GM23338 (cell line): ENCODE measurements at regions not wholly inside any gene's neighbourhood (a gene's known extent, or its start where the extent isn't known, plus 50 kb on each side); places are given as distances from the start of the nearest gene placed in this dataset.

Source experiments
- CREB1 ChIP-seq: fragments of 250-450 bp; sonication (Bioruptor Pico); IDR thresholded peaks from 2 replicates; pipeline ENCODE4 v1.5.0; 2020; ENCODE audit warnings: low read depth, mild to moderate bottlenecking, moderate library complexity
- EZH2 ChIP-seq: fragments of 200-600 bp; sonication (generic); IDR thresholded peaks from one replicate; pipeline ENCODE4 v1.8.0; 2017; ENCODE audit warnings: antibody characterized with exemption, mild to moderate bottlenecking, low read depth; ENCODE audit not compliant: unreplicated experiment
- EZH2phosphoT487 ChIP-seq: fragments of 200-600 bp; sonication (generic); IDR thresholded peaks from one replicate; pipeline ENCODE4 v1.8.1; 2018; ENCODE audit warnings: antibody characterized with exemption; ENCODE audit not compliant: unreplicated experiment
- NANOG ChIP-seq: IDR thresholded peaks from 2 replicates; pipeline ENCODE4 v1.6.1; 2016; ENCODE audit warnings: antibody characterized with exemption, borderline replicate concordance
- POLR2AphosphoS5 ChIP-seq: IDR thresholded peaks from 2 replicates; pipeline ENCODE4 v1.6.1; 2016; ENCODE audit warnings: antibody characterized with exemption, low read depth
- STAT1 ChIP-seq: IDR thresholded peaks from one replicate; pipeline ENCODE4 v1.6.1; 2016; ENCODE audit warnings: antibody characterized with exemption; ENCODE audit not compliant: unreplicated experiment
- ZNF114 ChIP-seq: fragments of 250-450 bp; sonication (Bioruptor Pico); IDR thresholded peaks from 2 replicates; pipeline ENCODE4 v1.5.0; 2020; ENCODE audit warnings: mild to moderate bottlenecking, moderate library complexity
- ZNF331 ChIP-seq: fragments of 250-450 bp; sonication (Bioruptor Pico); IDR thresholded peaks from 2 replicates; pipeline ENCODE4 v1.5.0; 2020; ENCODE audit warnings: low read depth, mild to moderate bottlenecking, moderate library complexity
- TF ChIP-seq, protein P1 (sequence below): fragments of 250-450 bp; sonication (Bioruptor Pico); IDR thresholded peaks from 2 replicates; pipeline ENCODE4 v1.5.0; 2020; ENCODE audit warnings: mild to moderate bottlenecking, moderate library complexity
- TF ChIP-seq, protein P2 (sequence below), 2 experiments: fragments of 200-600 bp in 1 of 2; sonication (generic) in 1 of 2; conservative IDR thresholded peaks; 2 replicates each; pipeline versions ENCODE4 v1.5.1 to v1.6.1; 2016 to 2017; ENCODE audit warnings: antibody characterized with exemption in 2 of 2, low read depth in 2 of 2, mild to moderate bottlenecking in 2 of 2, moderate library complexity in 1 of 2

DNA sequence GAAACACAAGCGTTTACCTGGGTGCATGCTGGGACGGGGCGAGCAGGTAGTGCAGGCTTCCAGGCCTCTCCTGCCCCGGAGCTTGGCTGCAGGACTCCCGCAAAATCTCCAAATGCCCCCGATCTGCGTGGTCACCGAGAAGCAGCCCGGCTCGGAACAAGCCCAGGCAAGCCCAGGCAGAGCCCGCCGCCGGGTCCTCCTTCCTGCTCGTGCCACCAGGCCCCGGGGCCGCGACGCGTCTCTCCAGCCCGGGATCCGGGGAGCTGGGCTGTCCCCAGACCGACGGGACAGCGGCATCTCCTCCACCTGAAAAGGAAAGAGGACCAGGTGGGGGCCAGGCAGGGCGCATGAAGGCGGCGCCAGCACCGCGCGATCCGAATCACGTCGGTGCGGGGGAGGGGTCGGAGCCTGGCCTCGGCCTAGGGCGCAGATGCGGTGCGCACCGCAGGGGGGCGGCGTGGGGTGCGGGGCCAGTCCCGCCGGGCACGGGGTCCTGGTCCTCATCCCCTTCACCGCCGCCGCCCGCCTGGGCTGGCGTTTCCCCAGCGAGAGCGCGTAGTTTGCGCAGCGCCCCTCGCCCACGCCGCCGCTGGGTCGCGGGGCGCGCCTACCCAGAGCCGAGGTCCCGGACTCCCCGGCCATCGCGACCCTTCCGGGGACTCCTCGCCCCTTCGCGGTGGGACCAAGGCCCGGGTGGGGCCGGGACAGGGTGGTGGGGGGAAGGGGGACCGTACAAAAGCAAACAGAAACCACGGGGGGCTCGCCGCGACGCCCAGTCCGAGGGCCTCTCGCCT lies 52.4 kb upstream of the H6PD start (continued):
- TF ChIP-seq, protein P1, sequence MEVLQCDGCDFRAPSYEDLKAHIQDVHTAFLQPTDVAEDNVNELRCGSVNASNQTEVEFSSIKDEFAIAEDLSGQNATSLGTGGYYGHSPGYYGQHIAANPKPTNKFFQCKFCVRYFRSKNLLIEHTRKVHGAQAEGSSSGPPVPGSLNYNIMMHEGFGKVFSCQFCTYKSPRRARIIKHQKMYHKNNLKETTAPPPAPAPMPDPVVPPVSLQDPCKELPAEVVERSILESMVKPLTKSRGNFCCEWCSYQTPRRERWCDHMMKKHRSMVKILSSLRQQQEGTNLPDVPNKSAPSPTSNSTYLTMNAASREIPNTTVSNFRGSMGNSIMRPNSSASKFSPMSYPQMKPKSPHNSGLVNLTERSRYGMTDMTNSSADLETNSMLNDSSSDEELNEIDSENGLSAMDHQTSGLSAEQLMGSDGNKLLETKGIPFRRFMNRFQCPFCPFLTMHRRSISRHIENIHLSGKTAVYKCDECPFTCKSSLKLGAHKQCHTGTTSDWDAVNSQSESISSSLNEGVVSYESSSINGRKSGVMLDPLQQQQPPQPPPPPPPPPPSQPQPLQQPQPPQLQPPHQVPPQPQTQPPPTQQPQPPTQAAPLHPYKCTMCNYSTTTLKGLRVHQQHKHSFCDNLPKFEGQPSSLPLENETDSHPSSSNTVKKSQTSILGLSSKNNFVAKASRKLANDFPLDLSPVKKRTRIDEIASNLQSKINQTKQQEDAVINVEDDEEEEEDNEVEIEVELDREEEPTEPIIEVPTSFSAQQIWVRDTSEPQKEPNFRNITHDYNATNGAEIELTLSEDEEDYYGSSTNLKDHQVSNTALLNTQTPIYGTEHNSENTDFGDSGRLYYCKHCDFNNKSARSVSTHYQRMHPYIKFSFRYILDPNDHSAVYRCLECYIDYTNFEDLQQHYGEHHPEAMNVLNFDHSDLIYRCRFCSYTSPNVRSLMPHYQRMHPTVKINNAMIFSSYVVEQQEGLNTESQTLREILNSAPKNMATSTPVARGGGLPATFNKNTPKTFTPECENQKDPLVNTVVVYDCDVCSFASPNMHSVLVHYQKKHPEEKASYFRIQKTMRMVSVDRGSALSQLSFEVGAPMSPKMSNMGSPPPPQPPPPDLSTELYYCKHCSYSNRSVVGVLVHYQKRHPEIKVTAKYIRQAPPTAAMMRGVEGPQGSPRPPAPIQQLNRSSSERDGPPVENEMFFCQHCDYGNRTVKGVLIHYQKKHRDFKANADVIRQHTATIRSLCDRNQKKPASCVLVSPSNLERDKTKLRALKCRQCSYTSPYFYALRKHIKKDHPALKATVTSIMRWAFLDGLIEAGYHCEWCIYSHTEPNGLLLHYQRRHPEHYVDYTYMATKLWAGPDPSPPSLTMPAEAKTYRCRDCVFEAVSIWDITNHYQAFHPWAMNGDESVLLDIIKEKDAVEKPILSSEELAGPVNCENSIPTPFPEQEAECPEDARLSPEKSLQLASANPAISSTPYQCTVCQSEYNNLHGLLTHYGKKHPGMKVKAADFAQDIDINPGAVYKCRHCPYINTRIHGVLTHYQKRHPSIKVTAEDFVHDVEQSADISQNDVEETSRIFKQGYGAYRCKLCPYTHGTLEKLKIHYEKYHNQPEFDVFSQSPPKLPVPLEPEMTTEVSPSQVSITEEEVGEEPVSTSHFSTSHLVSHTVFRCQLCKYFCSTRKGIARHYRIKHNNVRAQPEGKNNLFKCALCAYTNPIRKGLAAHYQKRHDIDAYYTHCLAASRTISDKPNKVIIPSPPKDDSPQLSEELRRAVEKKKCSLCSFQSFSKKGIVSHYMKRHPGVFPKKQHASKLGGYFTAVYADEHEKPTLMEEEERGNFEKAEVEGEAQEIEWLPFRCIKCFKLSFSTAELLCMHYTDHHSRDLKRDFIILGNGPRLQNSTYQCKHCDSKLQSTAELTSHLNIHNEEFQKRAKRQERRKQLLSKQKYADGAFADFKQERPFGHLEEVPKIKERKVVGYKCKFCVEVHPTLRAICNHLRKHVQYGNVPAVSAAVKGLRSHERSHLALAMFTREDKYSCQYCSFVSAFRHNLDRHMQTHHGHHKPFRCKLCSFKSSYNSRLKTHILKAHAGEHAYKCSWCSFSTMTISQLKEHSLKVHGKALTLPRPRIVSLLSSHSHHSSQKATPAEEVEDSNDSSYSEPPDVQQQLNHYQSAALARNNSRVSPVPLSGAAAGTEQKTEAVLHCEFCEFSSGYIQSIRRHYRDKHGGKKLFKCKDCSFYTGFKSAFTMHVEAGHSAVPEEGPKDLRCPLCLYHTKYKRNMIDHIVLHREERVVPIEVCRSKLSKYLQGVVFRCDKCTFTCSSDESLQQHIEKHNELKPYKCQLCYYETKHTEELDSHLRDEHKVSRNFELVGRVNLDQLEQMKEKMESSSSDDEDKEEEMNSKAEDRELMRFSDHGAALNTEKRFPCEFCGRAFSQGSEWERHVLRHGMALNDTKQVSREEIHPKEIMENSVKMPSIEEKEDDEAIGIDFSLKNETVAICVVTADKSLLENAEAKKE (CRISPR knock-in tag), result no peak
- no peak for TF ChIP-seq CREB1 (CRISPR knock-in tag)
- no peak; the same call in 1 of the 2 replicates for TF ChIP-seq POLR2AphosphoS5
- no peak for TF ChIP-seq STAT1
- TF ChIP-seq NANOG, result no peak
- TF ChIP-seq, protein P2, sequence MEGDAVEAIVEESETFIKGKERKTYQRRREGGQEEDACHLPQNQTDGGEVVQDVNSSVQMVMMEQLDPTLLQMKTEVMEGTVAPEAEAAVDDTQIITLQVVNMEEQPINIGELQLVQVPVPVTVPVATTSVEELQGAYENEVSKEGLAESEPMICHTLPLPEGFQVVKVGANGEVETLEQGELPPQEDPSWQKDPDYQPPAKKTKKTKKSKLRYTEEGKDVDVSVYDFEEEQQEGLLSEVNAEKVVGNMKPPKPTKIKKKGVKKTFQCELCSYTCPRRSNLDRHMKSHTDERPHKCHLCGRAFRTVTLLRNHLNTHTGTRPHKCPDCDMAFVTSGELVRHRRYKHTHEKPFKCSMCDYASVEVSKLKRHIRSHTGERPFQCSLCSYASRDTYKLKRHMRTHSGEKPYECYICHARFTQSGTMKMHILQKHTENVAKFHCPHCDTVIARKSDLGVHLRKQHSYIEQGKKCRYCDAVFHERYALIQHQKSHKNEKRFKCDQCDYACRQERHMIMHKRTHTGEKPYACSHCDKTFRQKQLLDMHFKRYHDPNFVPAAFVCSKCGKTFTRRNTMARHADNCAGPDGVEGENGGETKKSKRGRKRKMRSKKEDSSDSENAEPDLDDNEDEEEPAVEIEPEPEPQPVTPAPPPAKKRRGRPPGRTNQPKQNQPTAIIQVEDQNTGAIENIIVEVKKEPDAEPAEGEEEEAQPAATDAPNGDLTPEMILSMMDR (conservative IDR thresholded peaks at IDR 0.05; ENCODE audit: low read depth in 2 of 2), result no peak; a peak in 1 of 4 replicates
- TF ChIP-seq ZNF114 (CRISPR knock-in tag), result no peak
- TF ChIP-seq EZH2phosphoT487, result no peak
- TF ChIP-seq ZNF331 (CRISPR knock-in tag), result no peak
- TF ChIP-seq EZH2, result no peak
